ENCODE measurements at regions not wholly inside any gene's neighbourhood (a gene's known extent, or its start where the extent isn't known, plus 50 kb on each side); places are given as distances from the start of the nearest gene placed in this dataset.

GRCh38 chr5:159866093-159866492 lies 50.2 kb upstream of the ADRA1B start:
- no peak overlapping the region for H2BK5ac ChIP-seq (ENCODE audit: low read length)
- H2BK15ac ChIP-seq (replicated peaks; ENCODE audit: low read depth): no peak overlapping the region
- no peak overlapping the region for H3K18ac ChIP-seq (ENCODE audit: low read length)
- no peak overlapping the region for H3K4me2 ChIP-seq (ENCODE audit: low read length)
- no peaks in the 10 kb centered on the region for H3K27me3 ChIP-seq (ENCODE audit: insufficient read depth, low read length, poor library complexity)
- H3K4me1 ChIP-seq (ENCODE audit: control insufficient read depth, low read depth, low read length): no peaks in the 10 kb centered on the region
- no peaks in the 10 kb centered on the region for H3K79me2 ChIP-seq (ENCODE audit: control insufficient read depth, insufficient read depth, low read length)
- no peaks in the 10 kb centered on the region for H3K79me1 ChIP-seq (ENCODE audit: low read length)
- H3K4me3 ChIP-seq (ENCODE audit: low read length): no peak overlapping the region
- DNase-seq: no peak
- H2AK5ac ChIP-seq (ENCODE audit: low read length): no peak overlapping the region
- no peak overlapping the region for H3K23ac ChIP-seq (ENCODE audit: low read length)
- no peaks in the 10 kb centered on the region for H3K36me3 ChIP-seq (ENCODE audit: control insufficient read depth, insufficient read depth, low read length)
- H4K8ac ChIP-seq (ENCODE audit: low read depth, low read length): no peak overlapping the region
- no CpG with 5 or more reads among the region's 5 CpGs for WGBS (ENCODE audit: extremely low coverage, insufficient coverage, low lambda C conversion rate)
- H2BK120ac ChIP-seq (ENCODE audit: low read depth, low read length): no peak overlapping the region
- no peak overlapping the region for H3K56ac ChIP-seq (ENCODE audit: low read length)
- H3K9ac ChIP-seq (ENCODE audit: low read length): no peak overlapping the region
- H3K4ac ChIP-seq (ENCODE audit: low read depth, low read length): no peak overlapping the region
- H3K27ac ChIP-seq (ENCODE audit: low read depth, low read length): no peak overlapping the region
- no peak overlapping the region for H4K5ac ChIP-seq (ENCODE audit: low read length)
